Naive thymus-derived CD4-positive, alpha-beta T cell (primary cell): ENCODE measurements at regions not wholly inside any gene's neighbourhood (a gene's known extent, or its start where the extent isn't known, plus 50 kb on each side); places are given as distances from the start of the nearest gene placed in this dataset.
"Not testable (repeated sequence)": the region's sequence is repeated elsewhere in the genome, so short reads cannot be mapped to it uniquely, and the experiment has no call there.

Source experiments
- ATAC-seq: fragments of 150-1000 bp; cut with Tn5 transposase; 2 replicates; pipeline ENCODE4 v1.10.0; 2021; ENCODE audit warnings: mild to moderate bottlenecking, moderate library complexity
- CTCF ChIA-PET: fragments of 350-600 bp; sonication (Branson Sonifier 250); formaldehyde crosslinking; loops from one replicate; lab custom pipeline; 2021; ENCODE audit warnings: antibody characterized with exemption; lab: Charles Lee
- POLR2A ChIA-PET: fragments of 350-600 bp; sonication (Branson Sonifier 250); formaldehyde crosslinking; loops from one replicate; lab custom pipeline; 2021; ENCODE audit warnings: antibody characterized with exemption, inconsistent platforms; lab: Charles Lee
- DNase-seq, 9 donors: peaks; one replicate each; pipeline versions ENCODE4 v3.0.0 to v3.0.0-alpha.2; 2020 to 2022; ENCODE audit warnings: mixed read lengths in 1 of 9
- H3K27ac ChIP-seq: one replicate; pipeline ENCODE4 v1.7.0; 2013; ENCODE audit warnings: mild to moderate bottlenecking, low read depth, low read length, moderate library complexity
- H3K27me3 ChIP-seq, 2 donors: one replicate each; pipeline ENCODE4 v1.7.0; 2013; ENCODE audit warnings: low read length in 2 of 2, mild to moderate bottlenecking in 2 of 2, moderate library complexity in 2 of 2; ENCODE audit not compliant: control insufficient read depth in 2 of 2, insufficient read depth in 2 of 2
- H3K36me3 ChIP-seq, 3 experiments: 1 replicate in 2 of 3; 2 replicates in 1 of 3; pipeline ENCODE4 v1.7.0; 2013; ENCODE audit warnings: low read length in 3 of 3, mild to moderate bottlenecking in 3 of 3, moderate library complexity in 1 of 3; ENCODE audit not compliant: insufficient read depth in 3 of 3, control insufficient read depth in 2 of 3
- H3K4me1 ChIP-seq, 2 donors: one replicate each; pipeline ENCODE4 v1.7.0; 2013; ENCODE audit warnings: low read length in 2 of 2, mild to moderate bottlenecking in 2 of 2, moderate library complexity in 1 of 2; ENCODE audit not compliant: control insufficient read depth in 2 of 2, insufficient read depth in 2 of 2
- H3K4me3 ChIP-seq: 2 replicates; pipeline ENCODE4 v1.7.0; 2013; ENCODE audit warnings: mild to moderate bottlenecking, low read length
- H3K9me3 ChIP-seq, 3 experiments: 1 replicate in 2 of 3; 2 replicates in 1 of 3; pipeline ENCODE4 v1.7.0; 2013; ENCODE audit warnings: low read length in 3 of 3; ENCODE audit not compliant: control insufficient read depth in 2 of 3
- H3K27ac Mint-ChIP-seq, 9 donors: one replicate each; pipeline ENCODE4 v1.8.0; 2020 to 2022; ENCODE audit warnings: mixed read lengths in 9 of 9, mild to moderate bottlenecking in 8 of 9, moderate library complexity in 5 of 9, inconsistent platforms in 2 of 9
- H3K27me3 Mint-ChIP-seq, 5 donors: one replicate each; pipeline ENCODE4 v1.8.0; 2021 to 2022; ENCODE audit warnings: mixed read lengths in 5 of 5, mild to moderate bottlenecking in 1 of 5
- H3K36me3 Mint-ChIP-seq, 5 donors: one replicate each; pipeline ENCODE4 v1.8.0; 2020 to 2022; ENCODE audit warnings: mixed read lengths in 5 of 5, mild to moderate bottlenecking in 3 of 5, inconsistent platforms in 1 of 5
- H3K4me1 Mint-ChIP-seq, 7 donors: one replicate each; pipeline ENCODE4 v1.8.0; 2020 to 2022; ENCODE audit warnings: mixed read lengths in 7 of 7, mild to moderate bottlenecking in 3 of 7, inconsistent platforms in 1 of 7
- H3K4me3 Mint-ChIP-seq, 10 donors: one replicate each; pipeline ENCODE4 v1.8.0; 2020 to 2022; ENCODE audit warnings: mild to moderate bottlenecking in 10 of 10, mixed read lengths in 10 of 10, moderate library complexity in 6 of 10, inconsistent platforms in 2 of 10
- H3K9me3 Mint-ChIP-seq, 11 donors: one replicate each; pipeline ENCODE4 v1.8.0; 2020 to 2022; ENCODE audit warnings: mixed read lengths in 11 of 11, mild to moderate bottlenecking in 4 of 11, inconsistent platforms in 1 of 11, moderate library complexity in 1 of 11
- intact Hi-C, 2 donors: fragments of 100-400 bp; cut with micrococcal nuclease; formaldehyde crosslinking; loops; one replicate each; pipeline ENCODE4 v1.15.1; 2023

DNA sequence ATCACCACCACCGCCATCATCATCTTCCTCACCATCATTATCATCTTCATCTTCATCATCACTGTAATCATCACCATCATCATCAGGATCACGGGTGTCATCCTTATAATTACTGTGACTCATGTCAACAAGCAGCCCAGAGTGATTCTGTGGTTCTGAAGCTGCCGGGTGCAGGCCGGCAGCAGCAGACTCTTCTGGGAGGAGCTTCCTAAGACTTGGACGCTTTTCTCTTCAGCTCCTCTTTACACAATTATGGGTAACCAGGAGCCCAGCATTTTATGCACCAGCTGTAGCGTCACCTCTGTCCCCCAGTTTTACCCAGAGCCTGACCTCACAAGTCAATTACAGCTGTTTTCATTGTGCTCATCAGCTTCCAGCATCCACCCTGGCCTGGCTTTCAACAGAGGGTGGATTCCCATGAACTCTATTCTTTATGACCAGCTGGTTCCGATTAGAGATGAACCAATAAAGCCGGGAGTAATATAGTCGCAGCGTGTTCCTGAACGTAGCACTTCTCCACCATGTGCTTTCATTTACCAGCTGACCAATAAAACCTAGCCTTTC is 275.8 kb downstream of the FOXL1 start:
- Histone ChIP-seq H3K4me3 (no peak overlapping the region), H3K27me3 (no peaks in the 10 kb centered on the region), H3K9me3 (no peaks in the 10 kb centered on the region), H3K27ac (no peak overlapping the region), H3K4me1 (no peaks in the 10 kb centered on the region), H3K36me3 (no peaks in the 10 kb centered on the region)
- Mint-ChIP-seq H3K27ac (no peak overlapping the region), H3K27me3 (peaks cover 0 to 16% (median 2%) of the 10 kb centered on the region in 5 donors), H3K36me3 (no peaks in the 10 kb centered on the region), H3K9me3 (peaks cover 0 to 1% (median 0%) of the 10 kb centered on the region in 11 donors), H3K4me1 (peaks cover 0 to under 1% (median 0%) of the 10 kb centered on the region in 7 donors), H3K4me3 (no peak overlapping the region)
- POLR2A ChIA-PET = no interaction called here
- CTCF ChIA-PET = no interaction called here
- intact Hi-C loops = no loop called here
- DNase-seq (no peak), ATAC-seq (no peak)

DNA sequence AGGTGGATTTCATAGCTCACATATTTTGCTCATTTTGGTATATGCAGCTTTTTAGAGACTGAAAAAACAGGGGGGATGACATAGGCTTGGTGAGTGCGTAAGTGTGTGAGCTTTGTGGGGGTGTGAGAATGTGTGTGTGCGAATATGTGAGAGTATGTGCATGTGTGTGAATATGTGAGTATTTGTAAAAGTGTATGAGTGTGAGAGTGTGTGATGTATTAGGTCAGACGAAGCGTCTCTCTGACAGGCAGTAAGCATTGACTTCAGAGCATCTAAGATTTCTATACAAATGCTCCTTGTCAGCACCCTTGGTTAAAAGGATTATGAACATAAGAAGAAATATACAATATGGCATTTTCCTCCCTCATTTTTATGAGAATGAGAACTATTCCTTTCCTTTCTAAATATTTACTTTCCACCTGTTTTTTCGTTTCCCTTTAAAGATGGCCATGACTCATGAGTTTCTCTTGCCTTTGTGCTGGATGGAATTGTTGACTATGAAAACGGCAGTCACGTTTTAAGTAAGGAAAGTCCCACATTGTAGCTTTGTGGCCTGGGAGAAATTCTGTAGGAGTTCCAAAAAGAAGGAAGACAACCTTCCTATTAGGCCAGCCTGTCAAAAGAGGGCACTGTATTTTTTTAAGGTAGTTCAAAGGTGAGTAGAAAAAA is 276.4 kb downstream of the FOXL1 start:
- H3K9me3 Mint-ChIP-seq = peaks cover 0 to 1% (median 0%) of the 10 kb centered on the region in 11 donors

DNA sequence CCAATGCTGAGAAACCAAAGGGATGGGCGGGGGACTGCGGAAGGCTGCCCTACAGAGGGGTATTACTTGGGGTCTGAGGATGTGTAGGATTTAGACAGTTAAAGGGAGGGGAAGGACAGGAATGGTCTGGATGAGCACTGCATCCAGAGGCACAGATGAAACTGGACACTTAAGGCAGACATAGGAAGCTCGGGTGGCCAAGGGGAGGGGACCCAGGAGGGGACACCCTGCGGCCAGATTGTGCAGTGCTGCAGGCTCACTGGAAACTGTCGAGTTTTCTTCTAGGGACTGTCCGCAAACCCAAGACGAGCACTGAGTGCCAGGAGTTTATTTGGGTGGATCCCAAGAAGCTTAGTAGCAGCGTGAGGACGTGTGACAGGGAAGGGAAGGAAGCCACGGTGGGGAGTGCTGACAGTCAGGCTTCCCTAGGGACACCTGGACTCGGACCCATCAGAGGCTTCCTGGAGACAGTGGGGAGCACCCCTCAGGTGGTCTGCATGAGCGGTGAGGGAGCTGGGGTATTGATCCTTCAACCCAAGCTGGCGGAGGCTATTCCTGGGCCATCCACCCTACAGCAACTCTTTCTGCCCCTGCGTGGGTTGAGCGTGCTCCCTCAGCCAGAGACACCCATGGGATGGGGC is 278.7 kb downstream of the FOXL1 start:
- Histone ChIP-seq H3K27ac (no peak overlapping the region), H3K9me3 (no peaks in the 10 kb centered on the region), H3K36me3 (no peaks in the 10 kb centered on the region), H3K4me1 (no peaks in the 10 kb centered on the region), H3K27me3 (no peaks in the 10 kb centered on the region), H3K4me3 (no peak overlapping the region)
- intact Hi-C loops = no loop called here
- DNase-seq (no peak), ATAC-seq (no peak)
- ChIA-PET CTCF (no interaction called here), POLR2A (no interaction called here)
- H3K9me3 Mint-ChIP-seq = no peaks in the 10 kb centered on the region
- no peak overlapping the region for H3K4me3 Mint-ChIP-seq
- no peak overlapping the region for H3K27ac Mint-ChIP-seq
- no peaks in the 10 kb centered on the region for H3K36me3 Mint-ChIP-seq
- H3K27me3 Mint-ChIP-seq = peaks cover 0 to 12% (median 0%) of the 10 kb centered on the region in 5 donors
- no peaks in the 10 kb centered on the region for H3K4me1 Mint-ChIP-seq

More for the DNA sequence above, 276.4 kb downstream of the FOXL1 start:
- no peak overlapping the region for H3K27ac ChIP-seq
- no peak overlapping the region for H3K4me3 Mint-ChIP-seq
- ChIA-PET CTCF (no interaction called here), POLR2A (no interaction called here)
- peaks cover 0 to 12% (median 0%) of the 10 kb centered on the region in 5 donors for H3K27me3 Mint-ChIP-seq
- H3K4me1 ChIP-seq = no peaks in the 10 kb centered on the region
- no peaks in the 10 kb centered on the region for H3K36me3 ChIP-seq
- H3K4me1 Mint-ChIP-seq = no peaks in the 10 kb centered on the region
- H3K4me3 ChIP-seq = no peak overlapping the region
- no peak for DNase-seq
- no peak overlapping the region for H3K27ac Mint-ChIP-seq
- intact Hi-C loops = no loop called here
- H3K9me3 ChIP-seq = no peaks in the 10 kb centered on the region
- no peaks in the 10 kb centered on the region for H3K36me3 Mint-ChIP-seq
- no peak for ATAC-seq
- no peaks in the 10 kb centered on the region for H3K27me3 ChIP-seq

DNA sequence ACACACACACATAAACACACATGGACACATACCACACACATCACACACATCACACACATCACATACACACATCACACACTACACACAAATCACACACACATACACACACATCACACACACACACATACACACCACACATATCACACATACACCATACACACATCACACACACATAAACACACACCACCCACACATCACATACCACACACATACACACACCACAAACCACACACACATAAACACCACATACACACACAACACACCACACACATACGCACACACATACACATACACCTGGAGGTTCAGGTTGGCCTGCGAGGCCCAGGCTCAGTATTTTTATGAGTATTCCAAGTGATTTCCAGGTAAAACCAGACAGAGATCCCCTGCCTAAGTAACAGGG is 279.5 kb downstream of the FOXL1 start:
- Histone ChIP-seq H3K27ac (no peak overlapping the region), H3K27me3 (no peaks in the 10 kb centered on the region), H3K9me3 (no peaks in the 10 kb centered on the region), H3K4me1 (no peaks in the 10 kb centered on the region), H3K4me3 (no peak overlapping the region), H3K36me3 (no peaks in the 10 kb centered on the region)
- intact Hi-C loops = no loop called here
- H3K27ac Mint-ChIP-seq = no peak overlapping the region
- ATAC-seq (no peak), DNase-seq (no peak)
- H3K36me3 Mint-ChIP-seq = no peaks in the 10 kb centered on the region
- H3K4me3 Mint-ChIP-seq = no peak overlapping the region
- POLR2A ChIA-PET = no interaction called here
- H3K4me1 Mint-ChIP-seq = no peaks in the 10 kb centered on the region
- H3K9me3 Mint-ChIP-seq = no peaks in the 10 kb centered on the region
- CTCF ChIA-PET = no interaction called here
- peaks cover 0 to 12% (median 0%) of the 10 kb centered on the region in 5 donors for H3K27me3 Mint-ChIP-seq

GRCh38 chr16:86858501-86858900 is 280.2 kb downstream of the FOXL1 start:
- no peak overlapping the region for H3K4me3 Mint-ChIP-seq
- H3K9me3 Mint-ChIP-seq = peaks cover 0 to 1% (median 0%) of the 10 kb centered on the region in 11 donors
- POLR2A ChIA-PET = no interaction called here
- H3K36me3 Mint-ChIP-seq = no peaks in the 10 kb centered on the region
- H3K9me3 ChIP-seq = no peaks in the 10 kb centered on the region
- H3K36me3 ChIP-seq = no peaks in the 10 kb centered on the region
- H3K27ac Mint-ChIP-seq = no peak overlapping the region
- DNase-seq (no peak), ATAC-seq (no peak)
- no peak overlapping the region for H3K4me3 ChIP-seq
- no peaks in the 10 kb centered on the region for H3K4me1 Mint-ChIP-seq
- H3K27me3 ChIP-seq = no peaks in the 10 kb centered on the region
- H3K27ac ChIP-seq = no peak overlapping the region
- no peaks in the 10 kb centered on the region for H3K4me1 ChIP-seq
- intact Hi-C loops = no loop called here
- peaks cover 0 to 9% (median 0%) of the 10 kb centered on the region in 5 donors for H3K27me3 Mint-ChIP-seq
- CTCF ChIA-PET = no interaction called here

GRCh38 chr16:86861270-86861858 is 283.0 kb downstream of the FOXL1 start:
- H3K4me1 Mint-ChIP-seq, H3K36me3 Mint-ChIP-seq, H3K36me3 ChIP-seq, H3K27me3 Mint-ChIP-seq, H3K9me3 Mint-ChIP-seq, H3K4me3 Mint-ChIP-seq, H3K9me3 ChIP-seq, CTCF ChIA-PET, H3K27me3 ChIP-seq, POLR2A ChIA-PET, DNase-seq, H3K4me3 ChIP-seq, intact Hi-C loops, H3K4me1 ChIP-seq, H3K27ac ChIP-seq, H3K27ac Mint-ChIP-seq, ATAC-seq: not testable (repeated sequence)
